ENCODE measurements at regions not wholly inside any gene's neighbourhood (a gene's known extent, or its start where the extent isn't known, plus 50 kb on each side); places are given as distances from the start of the nearest gene placed in this dataset.

- TF ChIP-seq EZH2 (IDR thresholded peaks at IDR 0.05) (no peak), POLR2AphosphoS5 (IDR thresholded peaks at IDR 0.05; ENCODE audit: borderline replicate concordance, low read depth, low read length) (no peak), FOXP2 (optimal IDR thresholded peaks at IDR 0.05; ENCODE audit: control extremely low read depth, extremely low read length, insufficient read depth) (no peak)
Observed at GRCh38 chr5:133721365-133721764, 109.0 kb upstream of the FSTL4 start.
